Glomerular visceral epithelial cell (primary cell): ENCODE measurements at regions not wholly inside any gene's neighbourhood (a gene's known extent, or its start where the extent isn't known, plus 50 kb on each side); places are given as distances from the start of the nearest gene placed in this dataset.
"Not testable (repeated sequence)": the region's sequence is repeated elsewhere in the genome, so short reads cannot be mapped to it uniquely, and the experiment has no call there.

ENCODE experiments used
- DNase-seq: peaks from one replicate; pipeline ENCODE4 v3.0.0-alpha.2; 2016; ENCODE audit errors: extremely low spot score

- no peak for DNase-seq
These were observed 80.4 kb upstream of the MEF2A start for GRCh38 chr15:99485153-99485961.

- no peak for DNase-seq
These were observed 79.8 kb upstream of the MEF2A start for GRCh38 chr15:99485992-99486370.

- DNase-seq, result peak; percentile 58
These were observed 79.1 kb upstream of the MEF2A start for GRCh38 chr15:99486371-99487336.

DNA sequence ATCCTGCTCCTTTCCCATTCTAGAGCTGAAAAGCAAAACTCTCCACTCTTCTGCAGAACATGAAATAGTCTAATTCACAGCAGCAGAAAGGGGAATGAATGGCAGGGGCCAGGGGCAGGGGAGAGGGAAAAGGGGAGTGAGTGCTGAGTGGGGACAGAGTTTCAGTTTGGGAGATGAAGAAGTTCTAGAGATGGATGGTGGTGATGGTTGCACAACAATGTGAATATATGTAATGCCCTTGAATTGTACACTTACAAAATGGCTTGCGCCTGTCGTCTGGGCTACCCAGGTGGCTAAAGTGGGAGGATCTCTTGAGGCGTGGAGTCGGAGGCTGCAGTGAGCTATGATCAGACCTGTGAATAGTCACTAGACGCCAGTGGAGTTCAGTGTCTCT, 78.5 kb upstream of the MEF2A start:
- no peak for DNase-seq

GRCh38 chr15:99492275-99492674, 73.5 kb upstream of the MEF2A start:
- DNase-seq, result no peak

- DNase-seq, result no peak
These were observed 73.1 kb upstream of the MEF2A start for GRCh38 chr15:99492716-99493115.

- DNase-seq, result no peak
These were observed 72.3 kb upstream of the MEF2A start for GRCh38 chr15:99493461-99493860.

DNA sequence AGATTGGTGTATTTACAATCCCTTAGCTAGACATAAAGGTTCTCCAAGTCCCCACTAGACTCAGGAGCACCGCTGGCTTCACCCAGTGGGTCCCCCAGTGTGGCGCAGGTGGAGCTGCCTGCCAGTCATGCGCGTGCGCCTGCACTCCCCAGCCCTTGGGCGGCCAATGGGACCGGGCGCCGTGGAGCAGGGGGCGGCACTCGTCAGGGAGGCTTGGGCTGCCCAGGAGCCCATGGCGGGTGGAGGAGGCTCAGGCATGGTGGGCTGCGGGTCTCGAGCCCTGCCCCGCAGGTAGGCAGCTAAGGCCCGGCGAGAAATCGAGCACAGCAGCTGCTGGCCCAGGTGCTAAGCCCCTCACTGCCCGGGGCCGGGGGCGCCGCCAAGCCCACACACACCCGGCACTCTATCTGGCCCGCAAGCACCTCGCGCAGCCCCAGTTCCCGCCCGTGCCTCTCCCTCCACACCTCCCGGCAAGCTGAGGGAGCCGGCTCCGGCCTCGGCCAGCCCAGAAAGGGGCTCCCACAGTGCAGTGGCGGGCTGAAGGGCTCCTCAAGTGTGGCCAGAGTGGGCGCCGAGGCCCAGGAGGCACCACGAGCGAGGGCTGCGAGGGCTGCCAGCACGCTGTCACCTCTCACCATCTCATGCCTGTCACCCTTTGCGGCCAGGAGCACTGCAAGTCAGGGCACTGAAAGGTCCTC, 71.1 kb upstream of the MEF2A start:
- DNase-seq, result not testable (repeated sequence)

- no peak for DNase-seq
These were observed 70.1 kb upstream of the MEF2A start for GRCh38 chr15:99495430-99496301.

GRCh38 chr15:99496302-99496629, 69.5 kb upstream of the MEF2A start:
- DNase-seq, result no peak

DNA sequence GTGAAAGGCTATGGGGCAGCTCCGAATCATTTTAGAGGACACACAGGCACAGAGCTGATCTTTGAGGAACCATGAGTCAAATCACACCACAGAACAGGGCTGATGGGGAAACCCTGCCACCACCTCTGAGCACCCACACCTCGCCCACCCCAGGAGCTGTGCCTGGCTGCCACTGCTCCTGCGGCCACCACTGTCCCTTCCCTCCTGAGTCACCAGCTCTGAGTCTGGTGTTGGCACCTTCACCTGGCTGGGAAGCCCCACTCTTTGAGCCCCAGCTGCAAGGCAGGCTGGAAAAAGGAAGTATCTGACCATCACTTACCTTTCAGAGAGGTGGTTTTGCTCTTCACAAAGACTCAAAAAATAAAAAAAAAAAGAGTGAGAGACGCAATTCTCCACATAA, 63.6 kb upstream of the MEF2A start:
- DNase-seq, result no peak

DNA sequence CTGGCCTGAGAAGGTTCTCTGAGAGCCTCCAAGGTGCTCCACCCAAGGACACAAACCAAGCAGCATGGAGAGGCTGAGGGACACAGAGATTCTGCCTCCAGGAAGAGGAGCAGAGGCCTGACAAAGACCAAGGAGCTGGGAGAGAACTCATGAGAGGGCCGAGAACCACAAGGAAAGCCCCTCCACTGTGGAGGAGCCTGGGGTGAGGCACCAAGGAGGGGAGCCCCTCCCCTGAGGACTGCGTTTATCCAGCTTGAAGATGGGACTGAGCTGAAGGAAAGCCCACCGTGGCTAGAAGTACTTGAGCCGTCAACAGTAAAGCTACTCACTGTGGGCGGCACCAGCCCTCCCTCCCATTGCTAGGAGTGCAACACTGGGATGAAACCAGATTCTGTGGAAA, 63.1 kb upstream of the MEF2A start:
- no peak for DNase-seq

DNA sequence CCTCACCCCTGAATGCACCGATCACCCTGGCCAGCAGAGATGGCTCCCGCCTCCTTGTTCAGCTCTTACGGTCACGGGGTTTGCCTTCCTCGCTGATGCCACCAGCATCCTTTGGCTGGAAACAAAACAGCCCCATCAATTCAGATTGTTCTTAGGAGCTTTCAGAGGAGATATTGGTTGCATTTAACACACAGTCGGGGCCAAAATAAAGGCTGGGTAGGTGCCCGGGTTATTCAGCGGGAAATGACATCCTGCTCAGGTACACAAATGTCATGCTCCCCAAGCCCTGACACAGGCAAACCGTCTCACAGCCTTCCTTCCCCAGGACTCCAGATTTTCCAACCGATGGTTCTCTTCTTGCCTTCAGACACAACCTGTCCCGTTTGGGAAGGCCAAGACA, 62.4 kb upstream of the MEF2A start:
- no peak for DNase-seq

DNA sequence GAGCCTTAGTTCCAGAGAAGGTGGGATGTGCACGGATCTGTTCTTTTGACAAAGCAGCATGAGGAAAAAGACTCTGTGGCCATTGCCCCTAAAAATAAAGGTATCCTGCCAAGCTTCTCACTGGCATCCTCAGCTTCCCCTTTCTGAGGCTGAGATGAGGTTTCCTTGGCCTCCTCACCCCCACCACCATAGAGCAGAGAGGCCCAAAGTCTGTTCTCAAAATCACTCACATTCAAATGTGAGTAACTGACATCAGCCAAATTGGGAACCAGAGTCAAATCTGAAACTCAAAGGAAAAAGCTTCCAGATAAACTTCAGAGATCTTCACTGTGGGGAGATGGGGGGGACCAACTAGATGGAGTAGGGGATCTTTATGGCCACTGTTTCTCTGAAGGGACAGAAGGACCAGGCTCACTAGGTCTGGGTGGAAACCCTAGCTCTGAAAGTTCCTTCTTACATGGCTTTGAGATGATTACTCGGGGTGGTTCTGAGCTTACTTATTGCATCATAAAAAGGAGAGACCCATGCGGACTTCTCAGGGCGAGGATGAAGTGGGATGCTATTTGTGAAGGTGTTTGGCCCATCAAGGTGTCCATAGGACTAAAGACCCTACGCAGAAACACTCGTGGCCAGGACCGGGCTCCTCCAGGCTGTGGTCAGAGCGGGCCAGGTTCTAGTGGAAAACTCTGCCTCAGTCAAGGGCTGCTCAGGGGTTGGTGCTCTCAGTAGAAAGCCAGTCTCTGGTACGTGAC, 61.5 kb upstream of the MEF2A start:
- no peak for DNase-seq

- peak; percentile 8 for DNase-seq
These were observed 60.8 kb upstream of the MEF2A start for GRCh38 chr15:99504823-99505551.

DNA sequence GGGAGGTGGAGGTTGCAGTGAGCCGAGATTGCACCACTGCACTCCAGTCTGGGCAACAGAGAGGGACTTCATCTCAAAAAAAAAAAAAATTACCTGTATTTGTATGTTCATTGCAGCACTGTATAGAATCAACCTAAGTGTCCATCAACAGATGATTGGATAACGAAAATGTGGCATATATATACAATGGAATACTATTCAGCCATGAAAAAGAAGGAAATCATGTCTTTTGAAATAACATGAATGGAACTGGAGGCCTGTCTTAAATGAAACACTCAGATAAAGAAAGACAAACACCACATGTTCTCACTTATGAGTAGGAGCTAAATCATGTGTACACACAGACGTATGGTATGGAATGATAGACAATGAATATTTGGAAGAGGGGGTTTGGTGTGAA, 59.4 kb upstream of the MEF2A start:
- DNase-seq, result no peak

GRCh38 chr15:99507016-99507503, 58.7 kb upstream of the MEF2A start:
- DNase-seq, result no peak

- DNase-seq, result no peak
These were observed 58.1 kb upstream of the MEF2A start for GRCh38 chr15:99507504-99508310.

DNA sequence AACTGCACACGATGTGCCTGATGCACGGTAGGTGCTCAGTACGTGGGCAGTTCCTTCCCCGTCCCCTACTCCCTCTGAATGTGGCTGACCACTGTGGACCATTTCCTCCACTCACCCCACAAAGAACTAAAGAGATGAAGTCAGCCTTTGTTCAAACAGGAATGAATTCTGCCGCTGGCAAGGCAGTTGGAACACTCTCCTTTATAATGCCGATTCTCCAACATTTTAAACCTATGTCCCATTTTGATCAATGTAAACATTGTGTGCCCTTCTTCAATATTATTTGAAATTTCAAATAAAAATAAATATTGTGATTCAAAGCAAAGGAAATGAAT, 57.5 kb upstream of the MEF2A start:
- no peak for DNase-seq
